T-helper 2 cell treated with Interferon-gamma antibody and Interleukin-4, amounts not matched to agents 100 ng/mL and 5 ng/mL, for 36 hours (primary cell): ENCODE measurements at regions not wholly inside any gene's neighbourhood (a gene's known extent, or its start where the extent isn't known, plus 50 kb on each side); places are given as distances from the start of the nearest gene placed in this dataset.

Experiments used
- intact Hi-C: fragments of 100-400 bp; cut with micrococcal nuclease; formaldehyde crosslinking; loops from one replicate; pipeline ENCODE4 v1.15.1; 2023

DNA sequence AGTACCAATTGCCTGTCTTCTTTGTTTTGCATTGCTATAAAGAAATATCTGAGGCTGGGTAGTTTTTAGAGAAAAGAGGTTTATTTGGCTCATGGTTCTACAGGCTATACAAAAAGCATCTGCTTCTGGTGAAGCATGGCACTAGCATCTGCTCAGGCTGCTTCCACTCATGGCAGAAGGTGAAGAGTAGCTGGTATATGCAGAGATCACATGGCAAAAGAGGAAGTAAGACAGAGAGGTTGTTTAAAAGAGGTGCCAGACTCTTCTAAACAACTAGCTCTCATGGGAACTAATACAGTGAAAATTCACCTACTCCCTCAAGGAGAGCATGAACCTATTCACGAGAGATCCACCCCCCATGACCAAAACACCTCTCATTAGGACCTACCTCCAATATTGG, 56.7 kb upstream of the GUCA2B start:
- intact Hi-C loops = no loop called here

DNA sequence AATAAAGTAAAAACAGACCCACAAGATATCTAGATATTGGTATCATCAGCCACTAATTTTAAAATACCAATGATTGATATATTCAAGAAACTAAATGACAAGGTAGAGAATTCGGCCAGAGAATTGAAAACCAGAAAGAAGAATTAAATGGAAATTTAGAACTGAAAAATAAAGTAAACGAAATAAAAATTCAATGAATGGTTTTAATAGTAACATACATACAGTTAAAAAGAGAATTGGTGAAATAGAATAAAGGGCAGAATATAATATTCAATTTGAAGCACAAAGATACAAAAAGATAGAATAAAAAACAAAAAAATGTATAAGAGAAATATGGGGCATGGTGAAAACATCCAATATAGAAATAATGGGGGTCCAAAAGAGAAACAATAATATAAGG, 64.0 kb upstream of the GUCA2B start:
- intact Hi-C loops = no loop called here

DNA sequence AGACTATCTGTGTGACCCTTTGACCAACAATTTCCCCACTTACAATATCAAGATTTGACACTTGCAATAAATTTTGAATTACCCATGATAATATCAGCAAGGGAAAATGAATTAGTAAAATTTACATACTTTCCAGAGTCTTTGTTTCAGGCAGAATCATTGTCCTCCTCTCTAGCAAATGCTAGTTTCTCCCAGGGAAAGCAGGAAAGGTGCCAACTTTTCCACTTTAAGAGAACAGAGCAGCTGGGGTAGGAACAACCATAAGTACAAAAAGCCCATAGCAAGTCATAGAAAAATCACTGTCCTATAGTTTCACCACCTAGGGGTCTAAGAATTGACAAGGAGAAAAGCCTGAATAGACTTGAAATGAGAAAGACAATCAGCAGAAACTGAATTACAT, 67.1 kb upstream of the GUCA2B start:
- intact Hi-C loops = no loop called here

DNA sequence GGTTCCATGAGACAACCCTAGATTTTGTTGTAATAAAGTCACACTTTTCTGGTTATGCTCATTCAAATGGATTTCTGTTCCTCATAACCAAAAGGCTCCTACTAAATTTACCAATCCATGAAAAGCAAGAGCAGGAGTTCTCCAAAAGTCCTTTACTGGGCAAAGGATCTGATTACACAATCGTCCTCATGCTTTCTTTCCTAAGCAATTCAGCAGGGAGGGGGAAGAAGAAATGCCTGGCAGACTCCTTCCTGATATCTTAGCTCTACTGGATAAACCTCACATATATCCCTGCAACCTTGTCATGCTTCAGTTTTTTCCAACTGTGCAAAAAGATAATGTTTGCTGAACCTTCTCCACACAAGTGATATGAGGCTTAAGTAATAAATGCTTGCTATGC, 67.6 kb upstream of the GUCA2B start:
- intact Hi-C loops = no loop called here

DNA sequence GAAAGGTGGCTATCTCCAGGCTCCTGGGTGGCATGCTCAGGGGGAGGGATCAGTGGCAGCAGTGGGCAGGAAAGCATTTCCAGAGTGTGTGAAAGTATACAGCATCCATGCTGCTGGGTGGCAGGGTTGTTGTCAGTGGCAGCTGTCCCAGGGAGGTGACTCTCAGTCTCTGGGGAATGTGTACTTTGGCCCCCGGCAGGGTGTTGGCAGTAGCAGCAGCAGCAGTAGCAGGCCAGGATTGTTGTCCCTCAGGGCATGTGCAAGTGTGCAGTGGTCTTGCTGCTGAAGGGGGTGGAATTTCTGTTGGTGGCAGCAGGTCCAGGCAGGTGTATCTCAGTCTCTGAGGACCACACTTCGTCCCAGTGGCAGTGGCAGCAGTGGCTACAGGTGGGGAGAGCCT, 71.7 kb upstream of the GUCA2B start:
- intact Hi-C loops = no loop called here

DNA sequence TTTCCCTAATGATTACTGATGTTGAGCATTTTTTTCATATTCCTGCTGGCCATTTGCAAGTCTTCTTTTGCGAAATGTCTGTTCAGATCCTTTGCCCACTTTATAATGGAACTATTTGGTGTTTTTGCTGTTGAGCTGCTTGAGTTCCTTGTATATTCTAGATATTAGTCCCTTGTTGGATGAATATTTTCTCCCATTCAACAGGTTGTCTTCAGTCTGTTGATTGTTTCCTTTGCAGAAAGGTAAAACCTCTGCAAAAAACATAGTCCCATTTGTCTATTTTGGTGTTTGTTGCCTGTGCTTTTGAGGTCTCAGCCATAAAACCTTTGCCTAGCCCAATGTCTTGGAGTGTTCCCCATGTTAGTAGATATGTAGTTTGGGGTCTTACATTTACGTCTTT, 78.0 kb upstream of the GUCA2B start:
- intact Hi-C loops = no loop called here

DNA sequence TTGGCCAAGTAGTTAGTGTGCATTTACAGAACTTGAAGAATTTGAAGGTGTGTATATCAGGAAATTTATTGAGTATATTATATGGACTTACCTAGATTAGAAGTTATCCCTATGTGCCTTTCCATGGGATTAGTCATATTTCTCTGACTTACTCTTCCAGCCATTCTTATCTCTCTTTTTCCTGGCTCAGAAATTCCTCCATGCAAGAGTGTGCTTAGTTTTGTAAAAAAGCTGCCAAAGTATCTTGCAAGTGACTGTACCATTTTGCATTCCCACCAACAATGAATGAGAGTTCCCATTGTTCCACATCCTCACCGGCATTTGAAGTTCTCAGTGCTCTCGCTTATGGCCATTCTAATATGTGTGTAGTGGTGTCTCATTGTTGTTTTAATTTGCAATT, 82.2 kb upstream of the GUCA2B start:
- intact Hi-C loops = no loop called here

DNA sequence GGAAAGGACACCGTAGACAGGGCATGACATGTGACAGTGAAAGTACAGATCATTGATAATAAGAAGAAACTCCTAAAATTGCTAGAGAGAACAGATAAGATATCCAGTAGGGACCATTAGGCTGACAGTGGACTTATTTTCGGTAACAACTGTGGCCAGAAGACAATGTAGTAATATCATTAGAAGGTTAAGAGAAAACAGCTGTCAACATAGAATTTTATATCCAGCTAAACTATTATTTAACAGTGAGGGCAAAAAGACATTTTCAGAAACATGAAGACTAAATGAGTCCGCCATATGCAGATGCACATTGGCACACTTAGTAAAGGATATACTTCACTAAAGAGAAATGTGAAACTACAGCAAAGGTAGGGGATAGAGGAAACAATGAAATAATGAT, 95.4 kb upstream of the GUCA2B start:
- intact Hi-C loops = no loop called here

DNA sequence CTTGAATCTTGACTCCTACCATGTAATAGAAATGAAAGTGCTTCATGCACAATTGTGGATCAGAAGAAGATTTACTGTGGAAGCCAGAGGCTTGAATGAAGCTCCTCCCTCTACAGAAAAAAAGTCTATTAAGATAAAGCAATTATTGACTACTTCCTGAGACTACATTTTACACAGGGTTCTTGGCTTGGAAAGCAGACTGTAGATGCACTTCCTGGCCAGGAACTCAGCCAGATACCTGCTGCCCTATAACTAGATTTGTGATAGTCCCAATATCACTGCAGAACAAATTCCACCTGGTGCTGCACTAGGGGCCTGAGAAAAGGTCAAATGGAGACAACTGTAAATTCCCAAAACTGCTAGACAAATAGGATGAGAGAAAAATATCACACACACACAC, 96.8 kb upstream of the GUCA2B start:
- intact Hi-C loops = no loop called here

DNA sequence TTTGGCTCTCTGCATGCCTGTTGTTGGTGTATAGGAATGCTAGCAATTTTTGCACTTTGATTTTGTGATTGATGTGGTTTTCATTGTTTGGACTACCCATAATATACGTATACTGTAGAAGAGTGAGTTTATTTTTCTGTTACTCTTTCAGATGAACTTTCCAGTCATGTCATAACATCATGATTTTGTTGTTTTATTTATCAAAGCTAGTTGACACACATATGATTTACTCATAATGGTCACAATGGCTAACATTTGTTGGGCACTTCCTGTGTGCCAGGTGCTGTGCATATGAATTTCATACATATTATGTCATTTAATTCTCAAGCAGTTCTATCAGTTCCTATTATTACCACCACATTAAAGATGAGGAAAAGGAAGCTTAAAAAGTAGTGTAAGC, 98.1 kb upstream of the GUCA2B start:
- intact Hi-C loops = no loop called here

DNA sequence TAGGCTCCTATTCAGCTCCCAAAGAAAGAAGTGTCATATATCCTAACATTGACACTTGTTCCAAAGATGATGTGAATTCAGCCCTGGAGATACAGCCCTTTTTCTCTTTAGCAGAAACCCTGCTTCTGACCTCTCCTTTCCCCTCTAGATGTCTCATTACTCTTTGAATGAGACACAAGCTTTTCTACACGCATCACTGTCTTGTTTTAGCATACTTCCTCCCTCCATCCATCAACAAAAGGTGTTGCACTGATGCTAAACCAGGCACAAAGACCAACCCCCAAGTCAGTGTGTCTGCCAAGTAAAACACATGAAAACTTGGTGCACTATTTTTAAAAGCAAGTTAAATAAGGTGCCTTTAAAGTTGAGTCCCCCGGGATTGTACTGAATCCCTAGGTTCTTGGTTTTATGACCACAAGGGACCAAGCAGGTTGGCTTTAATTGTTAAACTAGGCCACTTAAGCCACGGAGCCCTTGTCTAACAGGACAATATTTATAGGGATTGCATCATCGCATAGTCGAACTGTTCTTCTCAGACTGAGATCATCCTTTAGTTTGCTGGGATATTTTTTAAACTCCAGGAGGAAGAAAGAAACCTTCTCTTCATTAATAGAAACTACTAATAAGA, 101.0 kb upstream of the GUCA2B start:
- intact Hi-C loops = no loop called here

DNA sequence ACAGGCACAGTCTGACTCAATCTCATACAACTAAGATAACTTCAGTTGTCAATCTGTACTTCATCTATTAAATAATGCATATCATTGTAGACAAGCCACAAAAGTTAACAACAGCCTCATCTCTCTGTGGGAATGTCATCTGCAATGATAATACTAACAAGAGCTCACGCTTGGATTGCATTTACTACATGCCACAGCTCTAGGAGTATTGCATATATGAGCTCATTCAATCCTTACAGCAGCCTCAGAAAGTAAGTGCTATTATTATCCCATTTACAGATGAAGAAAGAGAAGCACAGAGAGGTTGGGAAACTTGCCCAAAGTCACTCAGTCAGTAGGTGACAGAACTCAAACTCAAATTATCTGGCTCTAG, 105.7 kb upstream of the GUCA2B start:
- intact Hi-C loops = no loop called here

DNA sequence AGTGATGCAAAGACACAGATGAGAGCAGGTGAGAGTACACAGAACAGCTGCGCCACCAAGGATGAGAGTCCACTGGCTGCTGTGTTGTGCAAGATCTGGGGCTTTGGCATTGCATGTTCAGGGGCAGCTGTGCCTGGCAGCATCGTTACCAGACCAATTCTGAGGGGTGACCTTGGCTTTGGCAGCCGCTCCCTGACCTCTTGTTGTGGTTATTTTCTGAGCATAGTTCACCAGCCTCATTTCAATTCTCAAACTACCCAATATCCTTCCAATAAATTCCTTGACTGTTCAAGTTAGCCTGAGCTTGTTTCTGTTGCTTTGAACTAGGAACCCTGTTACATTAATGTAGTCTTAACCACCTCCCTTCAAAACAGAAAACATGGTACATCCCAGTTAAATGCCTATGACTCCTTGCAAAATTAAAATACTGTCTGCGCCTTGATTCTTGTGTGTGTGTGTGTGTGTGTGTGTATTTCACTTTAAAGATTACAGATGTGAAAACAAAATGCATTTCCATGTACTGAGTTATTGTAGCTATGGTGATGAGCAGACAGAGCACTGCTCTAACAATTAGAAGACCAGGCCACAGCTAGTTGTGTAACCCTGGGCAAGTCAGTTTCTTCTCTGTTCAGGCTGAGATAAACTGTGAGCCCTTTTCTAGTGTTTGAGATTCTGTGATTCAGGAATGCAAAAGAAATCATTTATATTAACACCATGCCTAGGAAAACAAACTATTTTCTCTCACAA, 106.3 kb upstream of the GUCA2B start:
- intact Hi-C loops = no loop called here

DNA sequence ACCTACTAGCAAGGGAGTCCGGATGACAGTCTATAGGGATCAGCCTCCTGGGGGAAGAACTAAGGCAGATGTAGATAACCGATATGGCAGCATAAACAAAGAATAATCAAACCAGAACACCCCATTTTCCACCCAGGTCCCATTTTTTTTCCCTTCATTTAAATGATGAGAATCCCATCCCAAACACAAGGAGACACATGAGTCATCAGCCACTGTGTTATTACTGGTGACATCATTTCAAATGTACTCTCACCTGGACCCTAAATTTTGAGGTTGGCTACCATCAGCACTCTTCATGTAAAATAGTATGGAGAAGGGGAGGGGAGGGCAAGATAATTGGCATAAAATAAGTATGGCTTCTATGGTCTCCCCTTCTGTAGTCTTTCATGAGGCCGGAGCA, 108.9 kb upstream of the GUCA2B start:
- intact Hi-C loops = no loop called here

DNA sequence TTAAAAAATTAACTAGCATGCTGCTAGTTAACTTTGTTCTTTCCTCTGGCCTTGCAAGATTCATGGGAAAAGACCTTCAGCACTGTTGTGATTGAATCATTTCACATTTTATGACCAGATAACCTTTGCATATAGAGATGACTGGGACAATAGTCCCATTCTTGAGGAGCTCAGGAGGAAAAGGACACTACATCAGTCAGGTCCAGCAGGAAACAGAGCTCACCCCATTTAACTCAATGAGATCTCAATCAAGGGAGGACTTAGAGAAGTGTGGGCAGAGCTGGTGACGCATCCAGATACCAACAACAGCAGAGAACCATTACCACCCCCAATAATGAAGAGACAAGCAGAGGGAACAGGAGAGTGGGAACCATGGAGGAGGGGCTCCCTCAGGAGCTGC, 109.4 kb upstream of the GUCA2B start:
- intact Hi-C loops = no loop called here

DNA sequence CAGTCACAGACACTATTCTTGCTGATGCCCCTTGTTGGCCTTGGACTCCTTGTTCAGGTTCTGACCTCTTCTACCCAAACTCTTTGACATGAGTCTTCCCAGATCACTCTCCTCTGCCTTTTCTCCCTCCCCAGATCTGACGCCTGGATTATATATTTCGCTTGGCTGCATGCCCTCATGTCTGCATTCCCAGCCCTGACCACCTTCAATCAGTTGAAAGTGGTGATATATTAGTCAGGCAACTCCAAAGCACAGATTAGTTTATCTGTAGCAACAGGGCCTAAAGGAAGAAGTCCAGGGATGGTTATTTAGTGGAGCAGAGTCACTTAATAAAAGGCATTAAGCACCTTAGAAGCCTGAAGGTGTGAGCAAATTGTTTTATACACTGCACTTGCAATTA, 110.0 kb upstream of the GUCA2B start:
- intact Hi-C loops = no loop called here

DNA sequence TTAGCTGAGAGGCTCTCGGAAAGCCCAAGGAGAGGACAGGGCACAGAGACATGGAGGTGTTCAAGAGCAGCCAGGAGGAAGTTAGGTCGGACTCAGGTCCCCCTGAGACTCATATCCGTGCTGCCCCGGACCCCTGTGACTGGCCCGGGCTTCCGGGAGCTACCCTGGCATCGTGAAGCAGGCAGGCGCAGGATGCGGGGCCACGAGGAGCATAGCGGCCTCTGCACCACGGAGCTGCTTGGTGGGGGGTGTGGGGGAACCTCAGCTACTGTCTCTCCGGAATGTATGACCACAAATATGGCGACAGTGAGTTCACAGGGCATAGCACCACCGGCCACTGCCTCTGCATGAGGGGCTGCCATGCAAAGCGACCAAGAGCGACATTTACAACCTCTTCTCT, 112.2 kb upstream of the GUCA2B start:
- intact Hi-C loops = no loop called here

DNA sequence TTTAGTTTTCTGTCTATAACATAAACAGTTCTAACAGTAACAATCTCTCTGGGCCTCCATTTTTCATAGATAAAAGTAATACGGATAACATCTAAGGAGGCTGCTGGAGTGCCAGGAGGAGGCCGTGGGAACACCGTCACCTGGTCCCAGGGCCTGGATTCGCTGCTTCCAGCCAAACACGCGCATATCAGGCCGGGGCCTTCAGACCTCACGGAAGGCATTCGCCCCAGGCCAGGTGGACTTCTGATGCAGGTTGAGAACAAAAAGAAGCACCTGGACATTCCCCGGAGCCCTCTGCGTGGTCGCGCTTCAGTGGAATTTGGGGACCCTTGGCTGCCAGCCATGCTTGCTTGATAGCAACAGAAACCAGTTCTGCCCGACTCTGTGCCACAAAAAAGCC, 113.1 kb upstream of the GUCA2B start:
- intact Hi-C loops = no loop called here

DNA sequence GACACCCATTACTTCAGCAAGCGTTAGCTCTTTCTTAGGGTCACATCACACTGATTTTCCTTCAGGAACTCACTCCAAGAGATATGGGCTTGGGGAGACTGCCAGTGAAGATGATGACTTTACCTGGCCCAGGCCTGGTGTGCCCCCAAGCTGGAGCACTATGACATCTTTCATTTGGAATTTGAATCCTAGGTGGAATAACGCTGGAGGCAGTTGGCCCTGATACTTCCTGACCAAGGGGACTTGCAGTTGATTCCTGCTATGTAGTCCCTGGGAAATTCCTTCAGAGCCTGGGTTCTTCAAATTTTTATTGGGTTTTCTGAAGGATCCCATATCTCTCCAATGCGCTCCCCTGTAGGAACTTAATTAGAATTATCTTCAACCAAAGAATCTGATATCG, 114.9 kb upstream of the GUCA2B start:
- intact Hi-C loops = loop anchor here (5.0 to 10.0 kb wide), 4 partner anchors 121 to 424 kb away; partner anchors contain the start of genes CCDC30 and HIVEP3

DNA sequence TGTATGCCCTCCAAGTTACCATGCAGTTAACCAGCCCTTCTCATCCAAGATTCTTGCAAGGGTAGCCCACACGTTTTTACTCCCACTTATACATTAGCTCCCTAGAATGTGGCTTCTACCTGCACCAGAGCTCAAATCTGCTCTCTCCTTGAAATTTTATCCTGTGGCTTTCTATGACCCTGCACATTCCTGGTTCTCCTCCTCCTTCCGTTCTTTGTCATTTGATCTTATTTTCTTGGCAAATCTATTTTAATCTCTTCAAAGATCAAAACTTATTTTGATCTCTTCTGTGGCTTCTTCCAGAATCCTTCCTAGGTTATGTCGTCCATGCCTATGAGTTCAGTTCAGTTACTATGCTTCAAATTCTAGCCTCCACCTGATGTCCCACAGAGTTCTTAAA, 115.6 kb upstream of the GUCA2B start:
- intact Hi-C loops = loop anchor here (5.0 to 10.0 kb wide), 4 partner anchors 120 to 425 kb away; partner anchors contain the start of genes CCDC30 and HIVEP3

DNA sequence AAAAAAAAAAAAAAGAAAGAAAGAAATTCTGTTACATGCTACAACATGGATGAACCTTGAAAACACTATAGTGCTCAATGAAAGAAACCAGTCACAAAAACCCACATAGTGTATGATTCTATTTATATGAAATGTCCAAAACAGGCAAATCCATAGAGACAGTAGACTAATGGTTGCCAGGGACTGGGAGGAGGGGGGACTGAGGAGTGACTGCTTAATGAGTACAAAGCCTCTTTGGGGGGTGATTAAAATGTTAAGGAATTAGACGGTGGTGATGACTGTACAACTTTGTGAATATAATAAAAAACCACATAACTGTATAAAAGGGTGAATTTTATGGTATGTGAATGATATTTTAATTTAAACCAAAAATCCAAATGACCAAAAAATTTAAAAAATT, 116.0 kb upstream of the GUCA2B start:
- intact Hi-C loops = loop anchor here (5.0 to 10.0 kb wide), 4 partner anchors 120 to 425 kb away; partner anchors contain the start of genes CCDC30 and HIVEP3

DNA sequence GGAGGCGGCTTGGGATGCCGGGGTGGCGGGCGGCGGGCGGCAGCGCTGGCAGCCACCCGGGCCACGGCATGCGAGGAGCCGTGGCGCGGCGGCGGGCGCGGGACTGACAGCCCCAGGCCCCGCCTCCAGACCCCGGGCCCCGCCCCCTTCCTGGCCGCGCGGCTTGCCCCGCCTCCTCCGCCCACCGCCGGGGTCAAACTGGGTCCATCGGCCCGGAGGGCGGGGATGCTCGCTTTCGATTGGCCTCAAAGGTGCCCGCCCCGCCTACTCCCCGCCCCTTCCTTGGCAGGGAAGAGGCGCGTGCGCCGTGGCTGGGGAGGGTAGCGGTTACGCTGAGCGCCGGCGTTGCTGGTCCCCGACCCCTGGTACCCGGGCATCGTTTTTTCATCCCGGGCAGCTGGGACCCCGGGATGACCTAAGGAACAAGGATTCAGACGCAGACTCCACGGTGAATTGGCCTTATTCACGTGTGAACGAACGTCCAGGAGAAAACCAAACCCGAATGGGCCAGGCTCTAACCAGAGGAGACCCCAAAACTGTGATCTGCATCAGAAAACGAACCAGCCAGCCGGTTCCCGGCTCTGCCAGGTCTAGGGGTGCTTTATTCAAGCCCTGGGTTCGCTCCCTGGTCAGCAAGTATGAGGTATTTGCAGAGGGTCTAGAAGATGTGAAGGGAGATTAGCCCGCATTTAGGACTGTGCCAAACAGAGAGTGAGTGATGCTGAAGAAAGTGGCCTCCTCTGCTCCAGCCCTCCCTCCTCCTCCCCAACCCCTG, 117.2 kb upstream of the GUCA2B start:
- intact Hi-C loops = loop anchor here (2.0 to 10.0 kb wide), 5 partner anchors 119 to 426 kb away; partner anchors contain the start of genes CCDC30 and HIVEP3
